SK-N-DZ (cell line): ENCODE measurements at regions not wholly inside any gene's neighbourhood (a gene's known extent, or its start where the extent isn't known, plus 50 kb on each side); places are given as distances from the start of the nearest gene placed in this dataset.

Experiments used
- DNase-seq: peaks from one replicate; pipeline ENCODE4 v3.0.0-alpha.2; 2015; ENCODE audit warnings: low spot score

DNA sequence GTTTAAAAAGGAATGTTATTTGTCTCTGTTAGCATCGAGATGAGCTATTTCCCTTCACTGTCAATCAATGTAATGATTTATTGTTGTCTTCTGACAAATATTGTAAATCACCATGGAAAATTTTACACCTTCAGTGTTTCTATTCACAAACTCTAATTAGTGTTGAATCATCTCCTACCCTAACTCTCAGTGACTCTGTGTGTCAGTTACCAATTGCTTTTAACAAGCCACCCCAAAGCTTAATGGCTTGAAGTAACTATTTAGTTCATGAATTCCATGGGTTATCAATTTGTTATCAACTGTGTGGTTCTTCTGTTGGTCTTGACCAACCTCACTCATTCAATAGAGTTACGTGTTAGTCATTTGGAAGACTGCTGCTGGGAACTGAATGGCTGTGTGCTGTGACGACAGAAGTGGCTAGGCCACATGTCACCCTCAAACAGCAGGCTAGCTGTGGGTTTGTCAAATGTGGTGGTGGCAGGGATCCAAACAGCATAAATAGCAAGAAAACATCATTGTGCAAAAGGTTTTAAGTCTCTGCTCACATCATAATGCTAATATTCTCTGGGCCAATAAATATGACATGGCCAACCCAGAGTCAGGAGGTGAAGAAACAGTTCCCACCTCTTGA is 910.8 kb upstream of the CDH2 start:
- no peak for DNase-seq

DNA sequence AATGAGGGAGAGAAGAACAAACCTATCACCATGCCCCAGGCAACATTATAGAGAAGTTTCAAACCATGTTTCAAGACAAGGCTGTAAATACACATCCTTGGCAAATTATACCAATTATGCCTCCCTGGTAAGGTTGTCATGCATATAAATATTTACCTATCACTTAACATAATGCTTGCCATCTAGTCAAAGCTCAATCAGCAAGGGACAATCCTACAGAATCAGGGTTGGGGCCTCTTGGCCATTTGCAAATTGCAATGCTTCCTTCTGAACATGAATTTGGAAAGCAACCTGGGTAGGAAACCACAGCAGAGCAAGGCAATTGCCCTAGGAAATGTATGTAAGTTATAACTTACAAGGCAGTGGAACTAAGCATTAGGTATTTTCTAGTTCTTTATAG is 907.2 kb upstream of the CDH2 start:
- DNase-seq = no peak

DNA sequence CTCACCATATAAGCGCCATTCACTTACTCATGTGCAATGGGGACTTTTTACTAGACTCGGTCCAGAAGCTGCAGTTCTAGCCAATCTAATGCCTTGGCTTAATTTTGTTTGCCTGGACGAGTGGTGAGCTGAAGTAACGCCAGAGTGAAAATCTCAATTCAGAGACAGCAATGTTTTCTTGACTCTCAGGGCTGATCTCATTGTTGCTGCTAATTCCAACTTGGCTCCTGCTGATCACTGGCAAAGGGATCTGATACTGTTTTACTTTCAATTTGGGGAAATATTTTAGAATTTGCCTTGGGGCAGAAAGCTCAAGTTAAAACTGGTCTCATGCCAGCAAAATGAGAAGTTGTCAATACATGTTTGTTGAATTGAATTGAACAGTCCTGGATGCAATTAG is 906.6 kb upstream of the CDH2 start:
- DNase-seq = no peak

DNA sequence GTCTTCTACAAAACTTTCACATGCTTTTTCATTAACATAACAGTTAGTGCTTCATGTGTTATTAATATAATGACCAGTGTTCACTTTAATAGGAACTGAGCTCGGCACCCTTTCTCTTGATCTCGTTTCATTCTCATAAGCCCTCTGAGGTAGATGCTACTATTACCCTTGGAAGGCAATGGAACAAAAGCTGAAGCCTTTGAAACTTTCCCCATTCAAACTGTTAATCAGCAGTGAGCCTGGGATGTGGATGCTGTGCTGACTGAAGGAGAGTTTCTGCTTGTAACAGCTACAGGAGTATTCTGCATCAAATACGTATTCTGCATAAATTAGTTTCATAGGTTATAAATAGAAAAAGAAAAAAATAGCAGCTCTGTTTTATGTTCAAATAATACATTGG is 904.0 kb upstream of the CDH2 start:
- no peak for DNase-seq

GRCh38 chr18:29078273-29078672 is 901.3 kb upstream of the CDH2 start:
- no peak for DNase-seq

- DNase-seq = no peak
Observed at GRCh38 chr18:29077344-29077743, 900.4 kb upstream of the CDH2 start.

GRCh38 chr18:29076645-29077044 is 899.7 kb upstream of the CDH2 start:
- no peak for DNase-seq

GRCh38 chr18:29074147-29074546 is 897.2 kb upstream of the CDH2 start:
- DNase-seq = no peak

DNA sequence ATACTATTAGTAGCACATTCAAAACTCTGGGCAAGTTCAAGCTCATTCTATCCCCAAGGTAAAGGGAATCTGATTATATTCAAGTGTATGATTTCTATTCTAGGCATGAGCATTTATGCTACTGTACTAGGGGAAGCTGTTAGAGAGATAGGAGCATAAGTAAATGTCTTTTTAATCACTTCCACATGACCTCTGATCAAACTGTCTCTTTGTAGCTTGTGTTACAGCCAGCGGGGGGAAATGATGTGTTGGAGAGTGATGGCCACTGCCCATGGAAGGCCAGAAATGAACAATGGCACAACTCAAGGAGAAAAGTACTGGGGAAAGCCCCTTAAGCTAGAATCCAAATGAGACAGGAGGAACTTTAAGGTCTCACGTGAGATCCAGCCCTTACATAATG is 894.9 kb upstream of the CDH2 start:
- DNase-seq = no peak

- no peak for DNase-seq
Observed at GRCh38 chr18:29063346-29063745, 886.4 kb upstream of the CDH2 start.

- DNase-seq = no peak
Observed at GRCh38 chr18:29062921-29063320, 886.0 kb upstream of the CDH2 start.

DNA sequence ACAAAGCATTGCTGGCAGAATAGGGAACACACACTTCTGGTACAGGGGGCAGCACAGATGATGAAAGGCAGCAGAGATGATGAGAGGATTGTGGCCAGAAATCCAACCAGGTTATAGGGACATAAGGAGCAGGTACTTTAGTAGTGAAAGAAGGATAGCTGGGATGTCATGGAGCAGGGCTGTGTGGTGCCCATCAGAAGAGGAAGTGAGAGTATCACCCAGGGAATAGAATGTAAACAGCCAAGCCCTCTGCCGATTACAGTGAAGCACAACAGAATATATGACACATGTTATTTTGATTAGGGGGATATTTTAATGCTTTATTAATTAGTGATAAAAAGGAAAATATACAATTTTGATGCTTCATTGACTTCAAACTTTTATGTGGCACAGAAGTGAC is 883.4 kb upstream of the CDH2 start:
- DNase-seq = no peak

GRCh38 chr18:29057703-29058102 is 880.8 kb upstream of the CDH2 start:
- DNase-seq = no peak

- DNase-seq = no peak
Observed at GRCh38 chr18:29056800-29057199, 879.9 kb upstream of the CDH2 start.

- no peak for DNase-seq
Observed at GRCh38 chr18:29041976-29042375, 865.0 kb upstream of the CDH2 start.

DNA sequence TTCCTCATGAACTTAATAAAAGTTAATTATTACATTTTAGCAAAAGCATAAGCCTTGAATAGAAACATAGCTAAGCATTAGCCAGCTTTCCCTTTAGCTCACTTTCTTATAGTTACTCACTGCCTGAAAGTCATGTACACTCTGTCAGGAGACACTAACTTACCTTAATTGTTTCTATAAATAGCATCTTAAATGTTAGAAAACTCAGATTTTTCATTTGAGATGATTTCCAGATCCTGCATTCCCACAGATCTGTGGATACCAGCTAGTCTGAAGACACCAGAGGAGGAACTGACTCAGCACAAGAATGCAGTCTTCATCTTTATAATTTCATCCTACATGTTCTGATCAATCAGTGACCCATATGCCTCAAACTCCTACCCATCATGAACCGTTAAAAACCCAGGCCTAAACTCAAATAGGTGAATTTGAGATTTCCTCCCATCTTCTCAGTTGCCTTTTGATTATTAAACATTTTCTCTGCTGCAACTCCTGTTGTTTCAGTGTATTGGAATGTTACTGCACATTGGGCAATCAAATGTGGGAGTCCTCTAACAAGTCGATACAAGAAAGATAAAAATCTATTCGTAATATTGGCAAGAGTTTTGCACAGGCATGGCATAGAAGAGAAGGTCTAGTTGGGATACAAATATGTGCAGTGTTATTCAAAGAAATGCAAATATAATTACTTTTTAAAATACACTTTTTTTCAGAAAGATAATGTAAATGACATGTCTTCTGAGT is 857.4 kb upstream of the CDH2 start:
- DNase-seq = no peak

GRCh38 chr18:29028560-29028959 is 851.6 kb upstream of the CDH2 start:
- no peak for DNase-seq

GRCh38 chr18:29018976-29019375 is 842.0 kb upstream of the CDH2 start:
- no peak for DNase-seq

DNA sequence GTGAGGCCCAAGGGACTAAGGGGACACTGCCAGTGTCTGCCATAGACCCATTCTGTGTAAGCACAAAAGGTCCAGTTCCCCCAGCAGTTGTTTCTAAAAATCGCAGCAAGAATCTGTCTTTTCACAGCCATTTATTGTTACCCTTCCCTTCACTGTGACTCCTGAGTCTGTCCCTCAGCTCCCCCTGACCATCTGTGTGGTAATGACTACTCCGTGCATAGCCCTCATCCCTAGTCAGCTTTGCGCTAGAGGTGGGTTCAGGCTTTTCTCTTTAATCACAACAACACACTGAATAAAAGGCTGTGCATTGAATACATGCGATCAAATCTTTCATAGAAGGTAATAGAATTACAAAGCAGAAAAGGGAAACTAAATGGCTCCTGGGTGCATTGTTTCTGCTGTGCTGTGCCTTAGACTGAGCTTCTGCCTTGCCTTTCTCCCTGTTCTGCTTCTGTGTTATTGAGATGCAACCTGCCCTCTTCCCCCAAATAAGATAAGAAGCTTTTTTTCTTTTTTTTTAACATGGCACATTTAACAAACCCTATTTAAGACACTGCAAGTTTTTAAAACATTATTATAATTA is 836.0 kb upstream of the CDH2 start:
- DNase-seq = no peak

DNA sequence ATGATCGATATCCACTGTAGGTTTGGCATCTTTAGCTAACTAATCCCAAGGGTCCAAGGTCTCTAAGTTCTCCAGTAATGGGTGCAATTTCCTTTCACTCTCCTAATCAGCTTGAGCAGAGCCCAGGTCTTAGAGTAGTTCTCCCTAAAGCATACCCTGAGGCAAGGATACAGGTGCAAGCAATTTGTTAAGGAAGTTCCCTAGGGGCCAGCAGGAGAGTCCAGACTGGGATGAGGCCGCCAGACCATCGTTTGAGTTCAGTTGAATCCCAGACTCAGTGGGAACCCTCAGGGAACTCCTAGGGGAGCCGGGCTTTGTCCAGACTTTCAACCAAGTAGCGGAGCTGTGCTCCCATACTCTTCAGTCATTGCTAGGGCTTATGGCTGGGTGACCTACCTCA is 835.4 kb upstream of the CDH2 start:
- DNase-seq = no peak

GRCh38 chr18:29009250-29009803 is 832.4 kb upstream of the CDH2 start:
- no peak for DNase-seq

DNA sequence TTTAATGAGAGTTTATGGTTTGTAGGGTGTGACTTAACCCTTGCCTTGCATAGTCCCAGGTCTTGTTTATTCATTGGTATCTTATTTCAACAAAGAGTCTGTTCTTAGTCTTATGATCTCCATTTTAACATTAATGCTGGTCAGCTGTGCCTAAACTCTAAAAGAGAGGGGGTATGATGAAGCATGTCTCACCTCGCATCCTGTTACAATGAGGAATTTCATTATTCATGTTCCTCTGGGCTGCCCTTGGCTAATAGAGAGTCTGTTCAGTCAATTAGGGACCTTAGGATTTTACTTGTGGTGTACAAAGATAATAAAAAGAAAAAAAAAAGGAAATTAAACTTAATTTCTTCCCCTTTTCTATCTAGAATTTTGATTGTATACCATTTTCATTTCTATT is 831.9 kb upstream of the CDH2 start:
- no peak for DNase-seq
